Suppressor macrophage treated with lipopolysaccharide for 4 hours (primary cell): ENCODE measurements at regions not wholly inside any gene's neighbourhood (a gene's known extent, or its start where the extent isn't known, plus 50 kb on each side); places are given as distances from the start of the nearest gene placed in this dataset.
A peak's percentile ranks its signal among the peaks of the same experiment; 100 is the strongest.

Experiments used
- DNase-seq: peaks from one replicate; pipeline ENCODE4 v3.0.0-alpha.2; 2020

- DNase-seq = peak; percentile 76
These were observed 105.4 kb upstream of the FER start for GRCh38 chr5:108642170-108642906.

- DNase-seq = no peak
These were observed 106.1 kb upstream of the FER start for GRCh38 chr5:108641596-108641995.

DNA sequence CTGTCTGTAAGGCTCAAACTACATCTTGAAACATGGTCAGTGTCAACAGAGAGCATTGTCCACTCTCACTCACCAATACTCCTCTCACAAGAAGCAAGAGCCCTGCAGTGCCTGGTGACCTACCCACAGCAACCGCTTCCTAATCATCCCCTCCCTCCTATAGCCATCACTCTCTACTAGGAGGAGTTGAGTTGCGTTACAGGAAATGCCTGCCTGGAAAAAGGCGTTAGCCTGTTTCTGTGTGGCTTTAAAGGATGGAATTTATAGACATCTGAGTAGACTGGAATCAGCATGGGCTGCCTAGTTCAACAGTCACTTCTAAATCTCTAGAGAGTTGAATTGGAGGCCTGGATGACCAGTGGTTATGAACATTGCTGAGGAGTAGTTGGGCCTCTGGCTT, 108.3 kb upstream of the FER start:
- no peak for DNase-seq

DNA sequence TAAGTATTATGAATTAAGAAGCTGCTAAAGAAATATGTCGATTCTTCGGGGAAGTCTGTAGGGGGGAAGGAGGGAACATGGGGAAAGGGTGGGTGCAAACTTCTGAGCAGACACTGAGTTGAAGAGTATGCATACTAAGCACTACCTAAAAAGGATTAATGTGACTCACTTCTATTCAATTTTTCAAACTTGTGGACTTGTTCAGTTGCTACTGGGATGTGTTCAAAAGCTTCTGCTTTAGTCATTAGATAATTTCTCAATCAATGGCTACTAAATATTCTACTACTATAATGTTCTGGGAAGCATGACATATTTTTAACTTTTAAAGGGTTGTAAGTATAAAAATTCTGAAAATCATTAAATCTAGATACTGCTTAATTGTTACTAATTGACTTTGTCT, 109.7 kb upstream of the FER start:
- DNase-seq = no peak

DNA sequence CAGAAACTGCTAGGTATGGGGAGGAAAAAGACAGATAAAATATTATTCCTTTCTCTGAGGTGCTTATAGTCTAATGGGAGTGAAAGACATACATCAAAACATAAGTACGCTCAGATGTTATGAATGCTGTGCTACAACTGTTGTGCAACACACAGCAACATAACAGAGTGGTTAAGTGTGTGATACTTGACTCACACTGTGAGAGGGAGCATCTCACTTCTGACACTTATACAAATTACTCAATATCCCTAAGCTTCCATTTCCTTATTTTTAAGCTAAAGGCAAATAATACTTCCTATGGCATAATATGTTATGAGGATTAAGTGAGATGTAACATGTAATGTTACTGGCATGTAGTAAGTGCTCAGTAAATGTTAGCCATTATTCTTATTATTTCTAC, 110.6 kb upstream of the FER start:
- DNase-seq = peak; percentile 81

GRCh38 chr5:108636135-108636853, 111.4 kb upstream of the FER start:
- no peak for DNase-seq

GRCh38 chr5:108634617-108635288, 112.9 kb upstream of the FER start:
- peak; percentile 59 for DNase-seq

GRCh38 chr5:108634010-108634616, 113.6 kb upstream of the FER start:
- no peak for DNase-seq

- DNase-seq = no peak
These were observed 117.7 kb upstream of the FER start for GRCh38 chr5:108629779-108630528.

GRCh38 chr5:108625654-108626053, 122.0 kb upstream of the FER start:
- DNase-seq = no peak

DNA sequence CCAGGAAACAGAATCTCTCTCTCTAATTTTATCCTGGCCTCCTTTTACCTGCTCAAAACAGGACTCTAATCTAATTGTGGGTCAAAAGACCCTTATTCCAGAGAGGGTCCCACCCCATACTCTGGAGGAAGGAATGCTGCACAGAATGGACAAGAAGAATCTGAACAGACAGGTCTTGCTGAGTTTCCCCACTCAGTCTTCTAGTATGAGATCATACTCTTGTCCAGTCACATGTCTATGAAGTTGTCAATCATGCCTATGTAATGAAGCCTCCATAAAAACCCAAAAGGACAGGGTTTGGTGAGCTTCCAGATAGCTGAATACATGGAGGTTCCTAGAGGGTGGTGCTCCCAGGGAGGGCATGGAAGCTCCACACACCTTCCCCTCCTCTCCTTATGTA, 123.9 kb upstream of the FER start:
- DNase-seq = no peak

DNA sequence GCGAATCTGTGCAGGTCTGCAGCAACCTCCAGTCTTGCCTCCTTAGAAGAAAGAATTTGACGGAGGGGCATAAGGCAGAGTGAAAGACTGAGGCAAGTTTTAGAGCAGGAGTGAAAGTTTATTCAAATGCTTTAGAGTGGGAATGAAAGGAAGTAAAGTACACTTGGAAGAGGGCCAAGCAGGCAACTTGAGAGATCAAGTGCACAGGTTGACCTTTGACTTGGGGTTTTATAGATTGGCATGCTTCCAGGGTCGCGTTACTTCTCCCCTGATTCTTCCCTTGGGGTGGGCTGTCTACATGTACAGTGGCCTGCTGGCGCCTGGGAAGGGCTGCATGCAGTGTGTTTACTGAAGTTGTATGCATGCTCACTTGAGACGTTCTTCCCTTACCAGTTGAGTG, 127.2 kb upstream of the FER start:
- DNase-seq = no peak

DNA sequence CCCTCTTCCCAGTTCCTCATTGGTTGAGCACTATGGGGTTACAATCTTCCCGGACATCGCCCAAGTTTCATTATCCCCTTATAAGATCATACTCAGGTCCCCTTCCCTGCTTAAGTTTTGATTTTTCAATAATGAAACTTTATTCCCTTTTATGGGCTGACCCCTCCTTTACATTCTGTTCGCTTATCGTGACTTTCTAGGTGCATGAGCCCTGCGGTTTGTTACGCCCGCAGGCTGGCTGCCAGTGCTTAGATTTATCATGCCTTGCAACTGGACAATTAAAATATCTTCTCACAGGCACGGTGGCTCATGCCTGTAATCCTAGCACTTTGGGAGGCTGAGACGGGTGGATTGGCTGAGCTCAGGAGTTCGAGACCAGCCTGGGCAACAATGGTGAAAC, 127.9 kb upstream of the FER start:
- no peak for DNase-seq

- DNase-seq = no peak
These were observed 129.9 kb upstream of the FER start for GRCh38 chr5:108617467-108618435.

DNA sequence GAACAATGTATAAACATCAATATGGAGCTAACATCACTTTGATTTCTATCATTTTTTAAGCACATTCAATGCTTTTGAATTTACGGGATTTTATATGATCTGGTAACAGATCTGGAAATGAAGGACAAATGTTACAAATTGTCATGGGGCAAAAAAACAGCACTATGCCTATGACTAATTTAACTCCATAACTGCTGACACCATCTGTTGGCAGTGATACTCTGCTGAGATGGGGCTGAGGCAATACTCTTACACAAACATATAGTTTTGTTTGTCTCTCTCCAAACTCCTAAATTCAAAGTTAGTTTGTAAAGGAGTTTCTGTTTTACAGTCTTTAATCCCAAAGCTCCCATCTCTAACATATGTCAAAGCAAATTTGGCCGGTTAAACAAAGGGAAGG, 132.5 kb upstream of the FER start:
- no peak for DNase-seq

DNA sequence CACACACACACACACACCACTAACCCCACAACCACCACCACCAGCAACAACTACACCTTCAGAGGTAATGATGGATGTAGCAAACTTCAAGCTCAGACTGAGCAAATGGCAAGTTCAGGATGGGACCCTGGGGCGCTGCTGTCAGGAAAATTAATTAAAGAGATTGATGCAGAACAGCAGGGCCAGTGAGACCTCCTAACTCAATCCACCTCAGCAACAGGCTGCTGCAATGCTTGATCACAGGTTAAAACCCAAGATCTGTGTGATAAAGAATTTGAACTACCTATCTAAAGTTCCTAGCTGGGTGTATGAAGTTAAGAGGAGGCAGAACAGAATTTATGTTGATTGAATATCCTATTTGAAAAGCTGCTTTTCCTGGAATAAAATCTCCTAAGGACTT, 140.3 kb upstream of the FER start:
- DNase-seq = no peak

- DNase-seq = no peak
These were observed 141.5 kb upstream of the FER start for GRCh38 chr5:108606185-108606584.

DNA sequence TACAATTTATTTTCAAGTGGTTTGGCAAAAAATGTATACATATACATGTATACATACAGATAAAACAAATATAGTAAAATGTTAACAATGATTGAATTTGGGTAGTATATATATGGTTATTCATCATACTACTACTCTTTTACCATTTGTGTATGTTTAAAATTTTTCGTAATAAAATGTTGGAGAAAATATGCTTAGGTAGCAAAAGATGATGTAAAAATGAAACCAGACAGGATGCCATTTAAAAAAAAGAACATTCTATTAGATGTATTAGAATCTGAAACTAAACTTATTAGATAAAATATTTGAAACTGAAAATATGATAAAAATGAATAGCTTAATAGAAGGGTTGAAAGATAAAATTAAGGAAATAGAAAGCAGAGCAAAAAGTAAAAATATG, 144.9 kb upstream of the FER start:
- no peak for DNase-seq

DNA sequence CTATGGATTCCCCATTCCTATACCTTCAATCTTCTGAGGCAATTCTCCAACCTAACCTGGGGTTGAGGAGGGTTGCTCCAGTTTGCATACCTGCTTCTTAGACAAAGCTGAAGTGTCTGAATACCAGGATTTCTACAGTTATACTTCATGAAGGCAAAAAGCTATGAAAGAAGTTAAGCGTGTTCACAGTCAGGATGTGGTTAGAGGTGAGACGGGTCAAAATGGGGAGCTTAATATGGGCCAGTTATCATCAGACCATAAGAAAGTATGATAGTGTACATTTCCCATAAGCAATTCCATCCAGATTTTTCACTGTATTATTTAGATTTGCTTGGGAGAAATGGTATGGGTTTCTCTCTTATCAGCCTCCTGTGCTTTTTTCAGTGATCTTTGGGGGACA, 156.9 kb upstream of the FER start:
- DNase-seq = no peak

GRCh38 chr5:108588323-108588722, 159.4 kb upstream of the FER start:
- no peak for DNase-seq

GRCh38 chr5:108587821-108588220, 159.9 kb upstream of the FER start:
- no peak for DNase-seq

DNA sequence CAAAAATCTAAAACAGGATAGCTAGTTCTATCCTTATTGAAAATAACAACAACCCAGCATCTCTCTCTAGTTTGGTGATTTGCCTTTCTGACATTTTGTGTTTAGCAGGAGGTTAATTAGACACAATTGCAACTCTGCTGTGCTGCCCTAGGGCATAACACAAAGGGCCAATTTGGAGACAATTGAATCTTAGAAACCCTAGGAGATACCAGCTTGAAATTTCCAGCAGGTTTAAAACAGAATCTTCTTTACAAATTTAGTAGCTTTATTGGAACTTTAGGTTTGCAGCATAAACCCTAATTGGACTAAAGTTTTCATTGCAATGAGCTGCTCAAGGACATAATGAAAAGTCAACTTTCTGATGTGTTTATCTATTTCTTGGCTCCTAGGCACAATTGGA, 166.7 kb upstream of the FER start:
- no peak for DNase-seq
